Kidney (tissue), 13 donors: ENCODE measurements at regions not wholly inside any gene's neighbourhood (a gene's known extent, or its start where the extent isn't known, plus 50 kb on each side); places are given as distances from the start of the nearest gene placed in this dataset.

Experiments
- DNase-seq, 5 donors: peaks; one replicate each; pipeline ENCODE4 v3.0.0-alpha.2; 2013 to 2020
- FAIRE-seq: peaks from 2 replicates; lab custom pipeline; 2012; peaks lifted over from hg19 to GRCh38; lab: Jason Lieb, UNC
- H3K27ac ChIP-seq, 2 donors: one replicate each; pipeline ENCODE4 v1.7.0; 2013; ENCODE audit warnings: low read depth in 2 of 2, low read length in 2 of 2, inconsistent platforms in 1 of 2
- H3K27me3 ChIP-seq: one replicate; pipeline ENCODE4 v1.7.1; 2013; ENCODE audit warnings: low read length, inconsistent platforms; ENCODE audit not compliant: control insufficient read depth, insufficient read depth
- H3K36me3 ChIP-seq, 3 donors: one replicate each; pipeline versions ENCODE4 v1.7.0 to v1.7.1; 2013; ENCODE audit warnings: low read length in 3 of 3, control low read depth in 1 of 3, inconsistent platforms in 1 of 3; ENCODE audit not compliant: insufficient read depth in 3 of 3, control insufficient read depth in 2 of 3
- H3K4me1 ChIP-seq, 3 donors: one replicate each; pipeline versions ENCODE4 v1.7.0 to v1.7.1; 2013; ENCODE audit warnings: low read length in 3 of 3, inconsistent platforms in 1 of 3, low read depth in 1 of 3; ENCODE audit not compliant: control insufficient read depth in 2 of 3, insufficient read depth in 2 of 3
- H3K4me3 ChIP-seq, 3 donors: one replicate each; pipeline versions ENCODE4 v1.7.0 to v1.8.1; 2013; ENCODE audit warnings: low read length in 3 of 3, control low read depth in 1 of 3, inconsistent platforms in 1 of 3
- H3K9ac ChIP-seq, 3 donors: one replicate each; pipeline versions ENCODE4 v1.7.0 to v1.7.1; 2013; ENCODE audit warnings: low read length in 3 of 3, control low read depth in 1 of 3, inconsistent platforms in 1 of 3
- H3K9me3 ChIP-seq, 3 donors: one replicate each; pipeline versions ENCODE4 v1.7.0 to v1.7.1; 2013; ENCODE audit warnings: low read length in 3 of 3, control low read depth in 1 of 3, inconsistent platforms in 1 of 3; ENCODE audit not compliant: control insufficient read depth in 2 of 3, insufficient read depth in 1 of 3
- CTCF ChIP-seq: IDR thresholded peaks from 3 replicates; pipeline ENCODE4 v1.5.1; 2012; ENCODE audit warnings: mild to moderate bottlenecking, moderate library complexity, borderline replicate concordance; ENCODE audit not compliant: insufficient read depth; ENCODE audit errors: extremely low read depth
- intact Hi-C: fragments of 100-400 bp; cut with DNase I; formaldehyde crosslinking; loops from one replicate; pipeline ENCODE4 v1.11.1; 2022
- donor health status: control.
- donor health status: control.
- donor health status: control.
- donor health status: control.
- donor health status: control.
- donor health status: DM: yes; HTN: yes; CAD: no.
- donor health status: Normal renal cell carcinoma (clear cell type).

- Histone ChIP-seq H3K4me1 (no peaks in the 10 kb centered on the region), H3K9me3 (peaks cover 0 to 7% (median 0%) of the 10 kb centered on the region in 3 donors), H3K9ac (no peak overlapping the region), H3K36me3 (no peaks in the 10 kb centered on the region), H3K27me3 (no peaks in the 10 kb centered on the region), H3K27ac (no peak overlapping the region), H3K4me3 (no peak overlapping the region)
- DNase-seq (no peak), FAIRE-seq (no peak)
- TF ChIP-seq CTCF = no peak
- intact Hi-C loops = no loop called here
Measured at GRCh38 chr5:54927097-54927746, 58.2 kb downstream of the ESM1 start.

DNA sequence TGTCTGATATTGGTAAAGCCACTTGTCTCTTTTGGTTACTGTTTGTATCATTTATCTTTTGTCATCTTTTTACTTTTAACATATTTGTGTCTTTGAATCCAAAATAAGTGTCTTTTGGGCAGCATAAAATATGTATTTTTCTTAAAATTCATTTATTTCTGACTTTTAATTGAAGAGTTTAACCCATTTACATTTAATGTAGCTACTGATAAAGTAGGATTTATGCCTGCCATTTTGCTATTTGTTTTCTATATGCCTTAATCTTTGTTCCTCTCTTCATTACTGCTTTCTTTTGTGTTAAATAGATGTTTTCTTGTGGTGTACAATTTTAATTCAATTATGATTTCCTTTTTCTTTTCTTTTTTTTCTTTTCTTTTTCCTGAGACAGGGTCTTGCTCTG, 60.9 kb downstream of the ESM1 start:
- Histone ChIP-seq H3K9me3 (peaks cover 0 to 7% (median 0%) of the 10 kb centered on the region in 3 donors), H3K36me3 (no peaks in the 10 kb centered on the region), H3K27ac (no peak overlapping the region), H3K9ac (no peak overlapping the region), H3K4me3 (no peak overlapping the region), H3K4me1 (no peaks in the 10 kb centered on the region), H3K27me3 (no peaks in the 10 kb centered on the region)
- FAIRE-seq (no peak), DNase-seq (no peak)
- no peak for TF ChIP-seq CTCF
- intact Hi-C loops = no loop called here

DNA sequence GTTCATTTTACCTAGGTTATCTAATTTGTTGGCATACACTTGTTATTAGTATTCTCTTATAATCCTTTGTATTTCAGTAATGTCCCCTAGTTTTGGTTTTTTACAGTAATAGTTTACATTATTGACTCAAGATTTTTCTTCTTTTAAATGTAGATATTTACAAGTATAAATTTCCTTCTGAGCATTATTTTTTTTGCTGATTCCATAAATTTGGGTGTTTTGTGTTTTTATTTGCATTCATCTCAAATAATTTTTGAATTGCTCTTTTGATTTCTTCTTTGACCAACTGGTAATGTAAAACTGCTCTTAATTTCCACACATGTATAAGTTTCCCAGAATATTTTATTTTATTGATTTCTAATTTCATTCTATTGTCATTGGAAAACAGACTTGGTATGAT, 68.1 kb downstream of the ESM1 start:
- Histone ChIP-seq H3K27ac (no peak overlapping the region), H3K4me1 (no peaks in the 10 kb centered on the region), H3K4me3 (no peak overlapping the region), H3K9ac (no peak overlapping the region), H3K36me3 (no peaks in the 10 kb centered on the region), H3K27me3 (no peaks in the 10 kb centered on the region), H3K9me3 (no peaks in the 10 kb centered on the region)
- DNase-seq (no peak), FAIRE-seq (no peak)
- intact Hi-C loops = no loop called here
- TF ChIP-seq CTCF = no peak
